ENCODE measurements at regions not wholly inside any gene's neighbourhood (a gene's known extent, or its start where the extent isn't known, plus 50 kb on each side); places are given as distances from the start of the nearest gene placed in this dataset.

- Histone ChIP-seq H2AFZ (ENCODE audit: low read depth, low read length) (no peak overlapping the region), H4K8ac (ENCODE audit: low read length) (no peak overlapping the region)
- DNase-seq: no peak
Measured at GRCh38 chr1:232274999-232275710, 354.8 kb downstream of the SIPA1L2 start.

GRCh38 chr1:232274236-232274855 lies 355.6 kb downstream of the SIPA1L2 start:
- peak; percentile 68 for DNase-seq
- 53% methylated on average over 1 of the region's 4 CpGs for WGBS
- Histone ChIP-seq H3K36me3 (ENCODE audit: control insufficient read depth in 1 of 2, insufficient read depth in 2 of 2, low read depth in 1 of 2, low read length in 2 of 2) (no peaks in the 10 kb centered on the region), H3K4me2 (ENCODE audit: low read length, poor library complexity, severe bottlenecking) (no peak overlapping the region), H3K79me1 (replicated peaks; ENCODE audit: low read length, poor library complexity, severe bottlenecking) (no peaks in the 10 kb centered on the region), H4K8ac (ENCODE audit: low read length) (no peak overlapping the region), H3K23ac (ENCODE audit: low read length in 2 of 2) (no peak overlapping the region), H3K4me3 (ENCODE audit: insufficient read depth in 1 of 2, low read depth in 1 of 2, low read length in 2 of 2) (no peak overlapping the region), H4K91ac (ENCODE audit: low read length) (no peak overlapping the region), H3K14ac (ENCODE audit: low read length in 2 of 2) (no peak overlapping the region), H3K4ac (ENCODE audit: low read depth in 1 of 2, low read length in 2 of 2) (no peak overlapping the region), H2BK5ac (ENCODE audit: low read depth, low read length, poor library complexity, severe bottlenecking) (no peak overlapping the region), H3K27me3 (ENCODE audit: control insufficient read depth in 1 of 2, insufficient read depth in 1 of 2, low read length in 2 of 2) (no peaks in the 10 kb centered on the region), H3K4me1 (ENCODE audit: control insufficient read depth, insufficient read depth, low read depth, low read length) (peaks cover 3% of the 10 kb centered on the region), H2AK5ac (ENCODE audit: low read length, severe bottlenecking) (no peak overlapping the region), H2BK120ac (ENCODE audit: low read depth, low read length) (no peak overlapping the region), H3K9me3 (ENCODE audit: control insufficient read depth, low read length) (no peaks in the 10 kb centered on the region), H3K9ac (ENCODE audit: low read length) (no peak overlapping the region), H2AFZ (ENCODE audit: low read depth, low read length) (no peak overlapping the region), H3K27ac (ENCODE audit: low read length, poor library complexity, severe bottlenecking) (no peak overlapping the region), H3K18ac (ENCODE audit: low read depth in 1 of 2, low read length in 2 of 2) (no peak overlapping the region), H2BK12ac (ENCODE audit: low read length in 2 of 2) (no peak overlapping the region), H2BK15ac (ENCODE audit: low read depth, poor library complexity, severe bottlenecking) (no peak overlapping the region)

More at GRCh38 chr1:232274999-232275710, 354.8 kb downstream of the SIPA1L2 start:
- Histone ChIP-seq H3K4ac (ENCODE audit: low read depth in 1 of 2, low read length in 2 of 2) (no peak overlapping the region), H4K91ac (ENCODE audit: low read length) (no peak overlapping the region), H2AK5ac (ENCODE audit: low read length, severe bottlenecking) (no peak overlapping the region), H3K9me3 (ENCODE audit: control insufficient read depth, low read length) (no peaks in the 10 kb centered on the region), H2BK5ac (ENCODE audit: low read depth, low read length, poor library complexity, severe bottlenecking) (no peak overlapping the region), H2BK15ac (ENCODE audit: low read depth, poor library complexity, severe bottlenecking) (no peak overlapping the region), H3K27me3 (ENCODE audit: control insufficient read depth in 1 of 2, insufficient read depth in 1 of 2, low read length in 2 of 2) (no peaks in the 10 kb centered on the region), H3K9ac (ENCODE audit: low read length) (no peak overlapping the region), H3K27ac (ENCODE audit: low read length, poor library complexity, severe bottlenecking) (no peak overlapping the region), H2BK12ac (ENCODE audit: low read length in 2 of 2) (peak overlapping the region in 1 of 2 experiments; percentile 44), H3K79me1 (replicated peaks; ENCODE audit: low read length, poor library complexity, severe bottlenecking) (no peaks in the 10 kb centered on the region), H3K4me1 (ENCODE audit: control insufficient read depth, insufficient read depth, low read depth, low read length) (peaks cover 3% of the 10 kb centered on the region), H3K14ac (ENCODE audit: low read length in 2 of 2) (no peak overlapping the region), H2BK120ac (ENCODE audit: low read depth, low read length) (no peak overlapping the region), H3K4me3 (ENCODE audit: insufficient read depth in 1 of 2, low read depth in 1 of 2, low read length in 2 of 2) (no peak overlapping the region), H3K4me2 (ENCODE audit: low read length, poor library complexity, severe bottlenecking) (no peak overlapping the region), H3K23ac (ENCODE audit: low read length in 2 of 2) (no peak overlapping the region), H3K18ac (ENCODE audit: low read depth in 1 of 2, low read length in 2 of 2) (peak overlapping the region in 1 of 2 experiments; percentile 17), H3K36me3 (ENCODE audit: control insufficient read depth in 1 of 2, insufficient read depth in 2 of 2, low read depth in 1 of 2, low read length in 2 of 2) (no peaks in the 10 kb centered on the region)
- WGBS: 71% methylated on average over 7 of the region's 11 CpGs

- Histone ChIP-seq H4K8ac (ENCODE audit: low read length) (no peak overlapping the region), H3K4ac (ENCODE audit: low read depth in 1 of 2, low read length in 2 of 2) (no peak overlapping the region), H2BK15ac (ENCODE audit: low read depth, poor library complexity, severe bottlenecking) (no peak overlapping the region), H3K4me1 (ENCODE audit: control insufficient read depth, insufficient read depth, low read depth, low read length) (peaks cover 3% of the 10 kb centered on the region), H3K14ac (ENCODE audit: low read length in 2 of 2) (no peak overlapping the region), H2BK5ac (ENCODE audit: low read depth, low read length, poor library complexity, severe bottlenecking) (no peak overlapping the region), H3K9ac (ENCODE audit: low read length) (no peak overlapping the region), H3K79me1 (replicated peaks; ENCODE audit: low read length, poor library complexity, severe bottlenecking) (no peaks in the 10 kb centered on the region), H3K4me2 (ENCODE audit: low read length, poor library complexity, severe bottlenecking) (no peak overlapping the region), H4K91ac (ENCODE audit: low read length) (no peak overlapping the region), H2AK5ac (ENCODE audit: low read length, severe bottlenecking) (no peak overlapping the region), H2AFZ (ENCODE audit: low read depth, low read length) (no peak overlapping the region), H3K36me3 (ENCODE audit: control insufficient read depth in 1 of 2, insufficient read depth in 2 of 2, low read depth in 1 of 2, low read length in 2 of 2) (no peaks in the 10 kb centered on the region), H3K27ac (ENCODE audit: low read length, poor library complexity, severe bottlenecking) (no peak overlapping the region), H3K9me3 (ENCODE audit: control insufficient read depth, low read length) (no peaks in the 10 kb centered on the region), H3K18ac (ENCODE audit: low read depth in 1 of 2, low read length in 2 of 2) (no peak overlapping the region), H2BK12ac (ENCODE audit: low read length in 2 of 2) (no peak overlapping the region), H3K23ac (ENCODE audit: low read length in 2 of 2) (no peak overlapping the region), H3K27me3 (ENCODE audit: control insufficient read depth in 1 of 2, insufficient read depth in 1 of 2, low read length in 2 of 2) (no peaks in the 10 kb centered on the region), H3K4me3 (ENCODE audit: insufficient read depth in 1 of 2, low read depth in 1 of 2, low read length in 2 of 2) (no peak overlapping the region), H2BK120ac (ENCODE audit: low read depth, low read length) (no peak overlapping the region)
- WGBS: 100% methylated on average over 4 of the region's 4 CpGs
- no peak for DNase-seq
Measured at GRCh38 chr1:232273011-232273410, 356.9 kb downstream of the SIPA1L2 start.

- no peak overlapping the region for H2AK5ac ChIP-seq (ENCODE audit: low read length, severe bottlenecking)
- no peaks in the 10 kb centered on the region for H3K36me3 ChIP-seq (ENCODE audit: control insufficient read depth in 1 of 2, insufficient read depth in 2 of 2, low read depth in 1 of 2, low read length in 2 of 2)
- H3K4me2 ChIP-seq (ENCODE audit: low read length, poor library complexity, severe bottlenecking): no peak overlapping the region
- peaks cover 3% of the 10 kb centered on the region for H3K4me1 ChIP-seq (ENCODE audit: control insufficient read depth, insufficient read depth, low read depth, low read length)
- H3K14ac ChIP-seq (ENCODE audit: low read length in 2 of 2): no peak overlapping the region
- no peak overlapping the region for H4K8ac ChIP-seq (ENCODE audit: low read length)
- H2BK15ac ChIP-seq (ENCODE audit: low read depth, poor library complexity, severe bottlenecking): no peak overlapping the region
- no peaks in the 10 kb centered on the region for H3K9me3 ChIP-seq (ENCODE audit: control insufficient read depth, low read length)
- H3K4me3 ChIP-seq (ENCODE audit: insufficient read depth in 1 of 2, low read depth in 1 of 2, low read length in 2 of 2): no peak overlapping the region
- H2BK5ac ChIP-seq (ENCODE audit: low read depth, low read length, poor library complexity, severe bottlenecking): no peak overlapping the region
- H3K27me3 ChIP-seq (ENCODE audit: control insufficient read depth in 1 of 2, insufficient read depth in 1 of 2, low read length in 2 of 2): peaks cover 0 to 4% of the 10 kb centered on the region in 2 experiments
- peak; percentile 83 for DNase-seq
- H3K9ac ChIP-seq (ENCODE audit: low read length): no peak overlapping the region
- 75% methylated on average over 9 of the region's 10 CpGs for WGBS
- H3K18ac ChIP-seq (ENCODE audit: low read depth in 1 of 2, low read length in 2 of 2): peak overlapping the region in 1 of 2 experiments; percentile 46
- peak overlapping the region in 1 of 2 experiments; percentile 35 for H3K4ac ChIP-seq (ENCODE audit: low read depth in 1 of 2, low read length in 2 of 2)
- no peaks in the 10 kb centered on the region for H3K79me1 ChIP-seq (replicated peaks; ENCODE audit: low read length, poor library complexity, severe bottlenecking)
- no peak overlapping the region for H3K23ac ChIP-seq (ENCODE audit: low read length in 2 of 2)
- no peak overlapping the region for H3K27ac ChIP-seq (ENCODE audit: low read length, poor library complexity, severe bottlenecking)
- H2BK12ac ChIP-seq (ENCODE audit: low read length in 2 of 2): peak overlapping the region; percentile 82
- H4K91ac ChIP-seq (ENCODE audit: low read length): no peak overlapping the region
- H2AFZ ChIP-seq (ENCODE audit: low read depth, low read length): no peak overlapping the region
- H2BK120ac ChIP-seq (ENCODE audit: low read depth, low read length): peak overlapping the region; percentile 27
Measured at GRCh38 chr1:232271991-232272589, 357.8 kb downstream of the SIPA1L2 start.

All from mesenchymal stem cell (in vitro differentiated cells and primary cell).